Breast epithelium (tissue), 3 donors: ENCODE measurements at regions not wholly inside any gene's neighbourhood (a gene's known extent, or its start where the extent isn't known, plus 50 kb on each side); places are given as distances from the start of the nearest gene placed in this dataset.

Experiments used
- POLR2A ChIP-seq: fragments of 450-650 bp; IDR thresholded peaks from one replicate; pipeline ENCODE4 v1.6.1; 2016; ENCODE audit warnings: antibody characterized with exemption, mild to moderate bottlenecking, moderate library complexity
- POLR2AphosphoS5 ChIP-seq, 3 donors: sonication (generic); formaldehyde crosslinking; IDR thresholded peaks; one replicate each; pipeline ENCODE4 v1.6.1; 2017; ENCODE audit warnings: antibody characterized with exemption in 3 of 3
- TF ChIP-seq, protein P1 (sequence below), 3 donors: fragments of 450-650 bp; IDR thresholded peaks; one replicate each; pipeline ENCODE4 v1.5.1; 2016 to 2017; ENCODE audit warnings: antibody characterized with exemption in 3 of 3, mild to moderate bottlenecking in 3 of 3, moderate library complexity in 3 of 3

DNA sequence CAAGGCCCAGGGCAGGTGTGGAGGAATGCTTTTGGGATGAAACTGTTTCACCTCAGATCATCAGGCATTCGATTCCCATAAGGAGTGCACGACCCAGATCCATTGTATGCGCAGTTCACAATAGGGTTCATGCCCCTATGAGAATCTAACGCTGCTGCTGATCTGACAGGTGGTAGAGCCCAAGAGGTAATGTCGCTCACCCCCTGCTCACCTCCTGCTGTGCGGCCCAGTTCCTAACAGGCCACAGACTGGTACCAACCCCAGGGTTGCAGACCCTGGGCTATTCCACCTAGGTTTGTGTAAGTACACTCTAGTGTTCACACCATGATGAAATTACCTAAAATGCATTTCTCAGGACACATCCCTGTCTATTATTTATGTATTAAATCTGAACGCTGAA lies 72.5 kb downstream of the COPS8 start:
- TF ChIP-seq, protein P1, sequence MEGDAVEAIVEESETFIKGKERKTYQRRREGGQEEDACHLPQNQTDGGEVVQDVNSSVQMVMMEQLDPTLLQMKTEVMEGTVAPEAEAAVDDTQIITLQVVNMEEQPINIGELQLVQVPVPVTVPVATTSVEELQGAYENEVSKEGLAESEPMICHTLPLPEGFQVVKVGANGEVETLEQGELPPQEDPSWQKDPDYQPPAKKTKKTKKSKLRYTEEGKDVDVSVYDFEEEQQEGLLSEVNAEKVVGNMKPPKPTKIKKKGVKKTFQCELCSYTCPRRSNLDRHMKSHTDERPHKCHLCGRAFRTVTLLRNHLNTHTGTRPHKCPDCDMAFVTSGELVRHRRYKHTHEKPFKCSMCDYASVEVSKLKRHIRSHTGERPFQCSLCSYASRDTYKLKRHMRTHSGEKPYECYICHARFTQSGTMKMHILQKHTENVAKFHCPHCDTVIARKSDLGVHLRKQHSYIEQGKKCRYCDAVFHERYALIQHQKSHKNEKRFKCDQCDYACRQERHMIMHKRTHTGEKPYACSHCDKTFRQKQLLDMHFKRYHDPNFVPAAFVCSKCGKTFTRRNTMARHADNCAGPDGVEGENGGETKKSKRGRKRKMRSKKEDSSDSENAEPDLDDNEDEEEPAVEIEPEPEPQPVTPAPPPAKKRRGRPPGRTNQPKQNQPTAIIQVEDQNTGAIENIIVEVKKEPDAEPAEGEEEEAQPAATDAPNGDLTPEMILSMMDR (IDR thresholded peaks at IDR 0.05), result no peak
- no peak for TF ChIP-seq POLR2A
- TF ChIP-seq POLR2AphosphoS5 (IDR thresholded peaks at IDR 0.05), result no peak
